ENCODE measurements at regions not wholly inside any gene's neighbourhood (a gene's known extent, or its start where the extent isn't known, plus 50 kb on each side); places are given as distances from the start of the nearest gene placed in this dataset.

DNA sequence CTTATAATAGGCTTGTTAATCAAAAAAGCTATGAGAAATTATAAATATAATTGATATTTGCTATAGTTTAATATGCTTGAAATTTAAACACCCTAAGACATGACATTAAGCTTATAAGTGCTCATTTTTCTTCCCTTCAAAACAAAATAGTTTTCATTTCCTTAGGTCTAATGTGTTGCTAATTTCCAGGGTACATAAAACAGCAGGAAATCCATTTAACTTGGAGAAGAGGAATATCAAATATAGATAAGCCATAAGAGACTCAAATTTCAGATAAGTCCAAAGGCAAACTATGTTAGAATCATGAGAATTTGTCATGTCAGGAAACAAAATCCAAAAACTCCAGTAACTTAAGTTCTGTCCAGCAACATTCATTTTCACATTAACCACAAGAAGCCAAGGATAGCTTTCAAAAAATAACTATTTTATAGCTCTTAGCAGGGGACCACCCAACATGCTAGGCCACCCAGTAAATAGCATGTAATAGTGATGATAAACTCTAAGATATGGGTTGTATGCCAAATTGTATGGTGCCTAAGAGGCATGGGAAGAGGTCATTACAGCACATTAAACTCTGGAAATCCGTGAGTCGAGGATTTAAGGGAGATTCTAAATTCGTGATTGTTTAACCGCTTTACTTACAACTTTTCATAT, 298.1 kb downstream of the CRPPA start:
- H3K36me3 Mint-ChIP-seq (ENCODE audit: low read depth) = no peaks in the 10 kb centered on the region
- TF ChIP-seq, protein P1, sequence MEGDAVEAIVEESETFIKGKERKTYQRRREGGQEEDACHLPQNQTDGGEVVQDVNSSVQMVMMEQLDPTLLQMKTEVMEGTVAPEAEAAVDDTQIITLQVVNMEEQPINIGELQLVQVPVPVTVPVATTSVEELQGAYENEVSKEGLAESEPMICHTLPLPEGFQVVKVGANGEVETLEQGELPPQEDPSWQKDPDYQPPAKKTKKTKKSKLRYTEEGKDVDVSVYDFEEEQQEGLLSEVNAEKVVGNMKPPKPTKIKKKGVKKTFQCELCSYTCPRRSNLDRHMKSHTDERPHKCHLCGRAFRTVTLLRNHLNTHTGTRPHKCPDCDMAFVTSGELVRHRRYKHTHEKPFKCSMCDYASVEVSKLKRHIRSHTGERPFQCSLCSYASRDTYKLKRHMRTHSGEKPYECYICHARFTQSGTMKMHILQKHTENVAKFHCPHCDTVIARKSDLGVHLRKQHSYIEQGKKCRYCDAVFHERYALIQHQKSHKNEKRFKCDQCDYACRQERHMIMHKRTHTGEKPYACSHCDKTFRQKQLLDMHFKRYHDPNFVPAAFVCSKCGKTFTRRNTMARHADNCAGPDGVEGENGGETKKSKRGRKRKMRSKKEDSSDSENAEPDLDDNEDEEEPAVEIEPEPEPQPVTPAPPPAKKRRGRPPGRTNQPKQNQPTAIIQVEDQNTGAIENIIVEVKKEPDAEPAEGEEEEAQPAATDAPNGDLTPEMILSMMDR (IDR thresholded peaks at IDR 0.05) = no peak
- no peaks in the 10 kb centered on the region for H3K9me3 Mint-ChIP-seq
- no peak for ATAC-seq
- H3K27ac Mint-ChIP-seq = no peak overlapping the region
- ChIA-PET POLR2A (no interaction called here), CTCF (interaction anchor here (1.2 kb wide), 1 partner anchor 442 kb away, joined by 3 read pairs; no protein-coding TSS in a partner anchor)
- H3K4me3 Mint-ChIP-seq = no peak overlapping the region
- DNase-seq = no peak
- intact Hi-C loops (cut with micrococcal nuclease) = no loop called here
- no peaks in the 10 kb centered on the region for H3K4me1 Mint-ChIP-seq (ENCODE audit: low read depth)
- H3K27me3 Mint-ChIP-seq = no peaks in the 10 kb centered on the region

DNA sequence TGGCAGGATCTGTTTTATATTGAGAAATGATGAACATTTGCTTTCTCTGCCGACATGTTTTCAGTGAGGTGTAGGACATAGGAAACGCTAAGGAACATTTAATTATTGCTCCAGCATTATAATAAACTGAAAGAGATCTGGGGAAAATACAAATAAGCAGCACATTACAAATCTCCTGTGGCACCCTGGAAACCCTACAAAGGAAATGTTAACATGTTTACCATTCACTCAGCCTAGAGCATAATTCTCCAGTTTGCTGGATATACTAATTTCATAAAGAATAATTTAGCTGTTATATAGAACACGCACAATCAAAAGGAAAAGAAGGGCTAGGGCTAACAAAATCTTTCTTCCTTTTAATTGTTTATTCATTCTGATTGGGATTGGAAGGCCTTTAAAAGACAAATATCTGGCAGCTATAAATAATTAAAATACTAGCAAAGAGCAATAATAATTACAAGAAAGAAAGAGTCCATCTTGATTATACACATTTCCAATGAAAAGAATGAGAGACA, 299.4 kb downstream of the CRPPA start:
- POLR2A ChIA-PET = no interaction called here
- Mint-ChIP-seq H3K9me3 (no peaks in the 10 kb centered on the region), H3K4me3 (no peak overlapping the region)

DNA sequence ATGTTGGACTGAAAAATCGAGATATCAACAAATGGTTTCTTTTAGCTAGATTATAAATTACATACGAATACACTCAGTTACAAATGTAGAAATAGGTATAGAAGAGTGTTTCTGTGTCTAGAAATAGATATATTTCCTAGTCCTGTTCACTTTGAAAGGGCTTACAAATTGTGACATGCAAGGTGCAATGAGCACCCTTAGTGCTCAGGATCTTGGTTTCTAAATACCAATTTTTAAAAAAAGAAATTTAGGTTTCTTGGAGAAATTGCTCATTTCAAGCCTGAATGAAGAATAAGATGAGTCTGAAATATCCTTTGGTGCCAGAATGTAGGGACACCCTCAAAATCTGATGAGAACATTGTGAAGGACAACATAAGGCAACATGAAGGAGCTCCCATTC, 306.0 kb downstream of the CRPPA start:
- peaks cover 3% of the 10 kb centered on the region for H3K4me1 Mint-ChIP-seq (ENCODE audit: low read depth)
- H3K36me3 Mint-ChIP-seq (ENCODE audit: low read depth) = no peaks in the 10 kb centered on the region
- ATAC-seq (no peak), DNase-seq (no peak)
- TF ChIP-seq, protein P1 (IDR thresholded peaks at IDR 0.05) = no peak
- intact Hi-C loops (cut with micrococcal nuclease) = loop anchor here (10.0 kb wide), 1 partner anchor 449 kb away; no protein-coding TSS in a partner anchor
- no peak overlapping the region for H3K4me3 Mint-ChIP-seq
- POLR2A ChIA-PET = no interaction called here
- no peaks in the 10 kb centered on the region for H3K27me3 Mint-ChIP-seq
- CTCF ChIA-PET = interaction anchor here (0.9 to 2.0 kb wide), 2 partner anchors 18 to 449 kb away, joined by 3 to 4 read pairs; no protein-coding TSS in a partner anchor
- no peak overlapping the region for H3K27ac Mint-ChIP-seq
- peaks cover 5% of the 10 kb centered on the region for H3K9me3 Mint-ChIP-seq

More for the DNA sequence above, 299.4 kb downstream of the CRPPA start:
- ATAC-seq (no peak), DNase-seq (no peak)
- no peaks in the 10 kb centered on the region for H3K27me3 Mint-ChIP-seq
- CTCF ChIA-PET = no interaction called here
- no peak overlapping the region for H3K27ac Mint-ChIP-seq
- no peaks in the 10 kb centered on the region for H3K36me3 Mint-ChIP-seq (ENCODE audit: low read depth)
- no peaks in the 10 kb centered on the region for H3K4me1 Mint-ChIP-seq (ENCODE audit: low read depth)
- intact Hi-C loops (cut with micrococcal nuclease) = no loop called here
- TF ChIP-seq, protein P1 (IDR thresholded peaks at IDR 0.05) = no peak

DNA sequence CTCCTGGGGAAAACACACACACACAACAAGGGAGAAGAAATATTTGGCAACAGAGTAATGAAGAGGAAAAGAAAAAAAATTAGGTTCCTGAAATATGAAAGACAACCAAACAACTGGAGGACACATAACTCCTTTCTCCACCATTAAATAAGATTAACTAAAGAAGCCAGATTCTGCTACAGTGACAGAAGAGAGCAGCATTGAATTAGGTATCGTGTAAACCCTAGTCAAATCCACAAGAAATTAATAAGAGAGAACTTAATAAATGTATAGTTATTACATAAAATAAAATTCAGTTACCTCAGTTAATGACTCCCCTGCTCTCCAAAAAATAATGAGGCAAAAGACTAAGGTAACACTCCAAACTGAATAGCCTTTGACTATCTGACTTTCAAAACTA, 306.7 kb downstream of the CRPPA start:
- intact Hi-C loops (cut with micrococcal nuclease) = loop anchor here (10.0 kb wide), 1 partner anchor 450 kb away; no protein-coding TSS in a partner anchor
- POLR2A ChIA-PET = no interaction called here
- ATAC-seq = no peak
- no peak overlapping the region for H3K4me3 Mint-ChIP-seq
- TF ChIP-seq, protein P1 (IDR thresholded peaks at IDR 0.05) = no peak
- no peaks in the 10 kb centered on the region for H3K27me3 Mint-ChIP-seq
- no peaks in the 10 kb centered on the region for H3K36me3 Mint-ChIP-seq (ENCODE audit: low read depth)
- peaks cover 3% of the 10 kb centered on the region for H3K4me1 Mint-ChIP-seq (ENCODE audit: low read depth)
- H3K27ac Mint-ChIP-seq = no peak overlapping the region
- CTCF ChIA-PET = interaction anchor here (0.9 to 2.0 kb wide), 2 partner anchors 17 to 450 kb away, joined by 3 to 4 read pairs; no protein-coding TSS in a partner anchor
- H3K9me3 Mint-ChIP-seq = peaks cover 9% of the 10 kb centered on the region
- no peak for DNase-seq

DNA sequence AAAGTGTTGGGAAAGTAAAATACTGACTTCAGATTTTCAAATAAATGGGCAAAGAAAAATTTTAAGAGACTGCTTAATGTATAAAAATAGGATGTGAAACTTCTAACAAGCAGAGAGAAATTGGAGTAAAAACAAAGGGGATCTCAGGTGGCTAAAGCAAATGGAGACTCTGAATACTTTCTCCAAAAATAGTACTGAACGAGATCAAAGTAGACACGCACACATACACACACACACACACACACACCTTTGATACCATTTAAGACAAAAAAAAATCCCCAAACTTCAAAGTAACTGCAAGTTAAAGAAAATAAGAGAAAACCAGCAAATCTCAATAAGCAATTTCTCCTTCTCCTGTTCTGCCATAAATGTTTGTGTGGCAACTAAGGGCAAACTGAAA, 307.3 kb downstream of the CRPPA start:
- TF ChIP-seq, protein P1 (IDR thresholded peaks at IDR 0.05) = no peak
- no peak for DNase-seq
- no peaks in the 10 kb centered on the region for H3K27me3 Mint-ChIP-seq
- H3K4me3 Mint-ChIP-seq = no peak overlapping the region
- intact Hi-C loops (cut with micrococcal nuclease) = loop anchor here (10.0 kb wide), 1 partner anchor 451 kb away; no protein-coding TSS in a partner anchor
- H3K9me3 Mint-ChIP-seq = peaks cover 11% of the 10 kb centered on the region
- H3K4me1 Mint-ChIP-seq (ENCODE audit: low read depth) = peaks cover 3% of the 10 kb centered on the region
- no peak overlapping the region for H3K27ac Mint-ChIP-seq
- CTCF ChIA-PET = interaction anchor here (2.0 kb wide), 1 partner anchor 16 kb away, joined by 4 read pairs; no protein-coding TSS in a partner anchor
- no peaks in the 10 kb centered on the region for H3K36me3 Mint-ChIP-seq (ENCODE audit: low read depth)
- POLR2A ChIA-PET = no interaction called here
- ATAC-seq = no peak
